Hindlimb muscle (tissue), 1 donor: ENCODE measurements at regions not wholly inside any gene's neighbourhood (a gene's known extent, or its start where the extent isn't known, plus 50 kb on each side); places are given as distances from the start of the nearest gene placed in this dataset.
"Not testable (repeated sequence)": the region's sequence is repeated elsewhere in the genome, so short reads cannot be mapped to it uniquely, and the experiment has no call there.

ENCODE experiments used
- DNase-seq: peaks from one replicate; pipeline ENCODE4 v3.0.0-alpha.2; 2013

- DNase-seq, result no peak
Measured at GRCh38 chr21:38041493-38041892, 125.2 kb upstream of the KCNJ6 start.

GRCh38 chr21:38042246-38042645 lies 126.0 kb upstream of the KCNJ6 start:
- DNase-seq, result no peak

GRCh38 chr21:38048167-38048566 lies 131.9 kb upstream of the KCNJ6 start:
- DNase-seq, result no peak

GRCh38 chr21:38054334-38054733 lies 138.1 kb upstream of the KCNJ6 start:
- DNase-seq, result no peak

GRCh38 chr21:38056481-38056880 lies 140.2 kb upstream of the KCNJ6 start:
- DNase-seq, result no peak

GRCh38 chr21:38057626-38058025 lies 141.4 kb upstream of the KCNJ6 start:
- no peak for DNase-seq

- DNase-seq, result no peak
Measured at GRCh38 chr21:38060533-38060932, 144.3 kb upstream of the KCNJ6 start.

- no peak for DNase-seq
Measured at GRCh38 chr21:38067086-38067739, 151.0 kb upstream of the KCNJ6 start.

- no peak for DNase-seq
Measured at GRCh38 chr21:38072489-38072888, 156.2 kb upstream of the KCNJ6 start.

- DNase-seq, result peak; percentile 68
Measured at GRCh38 chr21:38075833-38076587, 159.8 kb upstream of the KCNJ6 start.

GRCh38 chr21:38077569-38077968 lies 161.3 kb upstream of the KCNJ6 start:
- DNase-seq, result peak; percentile 47

GRCh38 chr21:38080888-38081287 lies 164.6 kb upstream of the KCNJ6 start:
- no peak for DNase-seq

- no peak for DNase-seq
Measured at GRCh38 chr21:38081708-38082107, 165.5 kb upstream of the KCNJ6 start.

- no peak for DNase-seq
Measured at GRCh38 chr21:38082936-38083485, 166.8 kb upstream of the KCNJ6 start.

GRCh38 chr21:38083535-38083934 lies 167.3 kb upstream of the KCNJ6 start:
- DNase-seq, result no peak

- DNase-seq, result no peak
Measured at GRCh38 chr21:38086580-38086979, 170.2 kb upstream of the KCNJ15 start.

- no peak for DNase-seq
Measured at GRCh38 chr21:38088916-38089762, 167.7 kb upstream of the KCNJ15 start.

- DNase-seq, result no peak
Measured at GRCh38 chr21:38089763-38090046, 167.1 kb upstream of the KCNJ15 start.

- DNase-seq, result not testable (repeated sequence)
Measured at GRCh38 chr21:38091061-38091460, 165.7 kb upstream of the KCNJ15 start.

- no peak for DNase-seq
Measured at GRCh38 chr21:38092051-38092450, 164.7 kb upstream of the KCNJ15 start.

- DNase-seq, result no peak
Measured at GRCh38 chr21:38095220-38095619, 161.6 kb upstream of the KCNJ15 start.

GRCh38 chr21:38097789-38098188 lies 159.0 kb upstream of the KCNJ15 start:
- DNase-seq, result no peak

- no peak for DNase-seq
Measured at GRCh38 chr21:38112219-38112789, 144.5 kb upstream of the KCNJ15 start.
